ENCODE measurements at regions not wholly inside any gene's neighbourhood (a gene's known extent, or its start where the extent isn't known, plus 50 kb on each side); places are given as distances from the start of the nearest gene placed in this dataset.

DNA sequence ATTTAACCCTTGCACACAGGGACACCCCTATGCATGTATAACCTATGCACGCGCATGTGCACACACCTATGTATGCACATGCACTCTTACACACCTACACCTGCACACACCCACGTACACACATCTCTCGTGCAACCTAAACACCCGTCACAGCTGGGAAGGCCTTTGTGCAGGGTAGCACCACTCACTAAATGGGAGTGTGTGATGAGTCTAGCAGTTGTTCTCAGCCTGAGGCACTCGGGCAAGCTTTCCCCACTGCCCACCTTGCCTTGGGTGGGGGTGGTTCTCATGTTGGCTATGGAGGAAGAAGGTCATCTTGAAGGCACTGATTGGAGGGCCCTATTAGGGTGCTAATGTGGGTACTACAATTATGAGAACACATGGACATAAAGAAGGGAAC is 85.8 kb downstream of the DLL1 start (continued):
- TF ChIP-seq, protein P1, sequence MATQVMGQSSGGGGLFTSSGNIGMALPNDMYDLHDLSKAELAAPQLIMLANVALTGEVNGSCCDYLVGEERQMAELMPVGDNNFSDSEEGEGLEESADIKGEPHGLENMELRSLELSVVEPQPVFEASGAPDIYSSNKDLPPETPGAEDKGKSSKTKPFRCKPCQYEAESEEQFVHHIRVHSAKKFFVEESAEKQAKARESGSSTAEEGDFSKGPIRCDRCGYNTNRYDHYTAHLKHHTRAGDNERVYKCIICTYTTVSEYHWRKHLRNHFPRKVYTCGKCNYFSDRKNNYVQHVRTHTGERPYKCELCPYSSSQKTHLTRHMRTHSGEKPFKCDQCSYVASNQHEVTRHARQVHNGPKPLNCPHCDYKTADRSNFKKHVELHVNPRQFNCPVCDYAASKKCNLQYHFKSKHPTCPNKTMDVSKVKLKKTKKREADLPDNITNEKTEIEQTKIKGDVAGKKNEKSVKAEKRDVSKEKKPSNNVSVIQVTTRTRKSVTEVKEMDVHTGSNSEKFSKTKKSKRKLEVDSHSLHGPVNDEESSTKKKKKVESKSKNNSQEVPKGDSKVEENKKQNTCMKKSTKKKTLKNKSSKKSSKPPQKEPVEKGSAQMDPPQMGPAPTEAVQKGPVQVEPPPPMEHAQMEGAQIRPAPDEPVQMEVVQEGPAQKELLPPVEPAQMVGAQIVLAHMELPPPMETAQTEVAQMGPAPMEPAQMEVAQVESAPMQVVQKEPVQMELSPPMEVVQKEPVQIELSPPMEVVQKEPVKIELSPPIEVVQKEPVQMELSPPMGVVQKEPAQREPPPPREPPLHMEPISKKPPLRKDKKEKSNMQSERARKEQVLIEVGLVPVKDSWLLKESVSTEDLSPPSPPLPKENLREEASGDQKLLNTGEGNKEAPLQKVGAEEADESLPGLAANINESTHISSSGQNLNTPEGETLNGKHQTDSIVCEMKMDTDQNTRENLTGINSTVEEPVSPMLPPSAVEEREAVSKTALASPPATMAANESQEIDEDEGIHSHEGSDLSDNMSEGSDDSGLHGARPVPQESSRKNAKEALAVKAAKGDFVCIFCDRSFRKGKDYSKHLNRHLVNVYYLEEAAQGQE (IDR thresholded peaks at IDR 0.05; ENCODE audit: low read depth, low read length): no peak
- TF ChIP-seq TCF12 (IDR thresholded peaks at IDR 0.05) (no peak), EZH2phosphoT487 (IDR thresholded peaks at IDR 0.05; ENCODE audit: borderline replicate concordance, low read depth) (no peak)

- H3K27me3 ChIP-seq (ENCODE audit: insufficient read depth): no peaks in the 10 kb centered on the region
- H3F3A ChIP-seq (replicated peaks; ENCODE audit: insufficient read depth): no peaks in the 10 kb centered on the region
- ChIA-PET CTCF (no interaction called here), POLR2A (no interaction called here)
- H3K79me2 ChIP-seq (ENCODE audit: insufficient read depth): no peaks in the 10 kb centered on the region
- H2AFZ ChIP-seq (ENCODE audit: low read depth): no peak overlapping the region
- peak; percentile 25 for DNase-seq
- no peak overlapping the region for H3K4me3 ChIP-seq (ENCODE audit: low read depth in 2 of 2, low read length in 1 of 2)
- no peaks in the 10 kb centered on the region for H3K9me2 ChIP-seq
- no peak overlapping the region for H3K27ac ChIP-seq (ENCODE audit: low read depth in 2 of 2, low read length in 1 of 2)
- H3K4me1 ChIP-seq (ENCODE audit: control insufficient read depth in 1 of 2, insufficient read depth in 2 of 2, low read depth in 1 of 2, low read length in 1 of 2): peaks cover 0 to 9% of the 10 kb centered on the region in 2 experiments; a peak in 1 of 4 replicates
- 48% methylated on average over 6 of the region's 6 CpGs for WGBS (ENCODE audit: low lambda C conversion rate)
- no peak overlapping the region for H3K9ac ChIP-seq
- H3K4me2 ChIP-seq: no peak overlapping the region
- H3K9me3 ChIP-seq: no peaks in the 10 kb centered on the region
- TF ChIP-seq CHD2 (IDR thresholded peaks at IDR 0.05; ENCODE audit: low read length, partially characterized antibody) (no peak), MEF2A (IDR thresholded peaks at IDR 0.05; ENCODE audit: borderline replicate concordance, low read depth) (no peak), POLR2AphosphoS5 (IDR thresholded peaks at IDR 0.05; ENCODE audit: low read depth, low read length) (no peak), USF2 (IDR thresholded peaks at IDR 0.05; ENCODE audit: borderline replicate concordance, low read depth, low read length) (no peak), TCF12 (IDR thresholded peaks at IDR 0.05) (no peak), PBX3 (IDR thresholded peaks at IDR 0.05) (no peak)
- TF ChIP-seq, protein P1 (IDR thresholded peaks at IDR 0.05; ENCODE audit: low read depth, low read length): no peak
- TF ChIP-seq, protein P2, sequence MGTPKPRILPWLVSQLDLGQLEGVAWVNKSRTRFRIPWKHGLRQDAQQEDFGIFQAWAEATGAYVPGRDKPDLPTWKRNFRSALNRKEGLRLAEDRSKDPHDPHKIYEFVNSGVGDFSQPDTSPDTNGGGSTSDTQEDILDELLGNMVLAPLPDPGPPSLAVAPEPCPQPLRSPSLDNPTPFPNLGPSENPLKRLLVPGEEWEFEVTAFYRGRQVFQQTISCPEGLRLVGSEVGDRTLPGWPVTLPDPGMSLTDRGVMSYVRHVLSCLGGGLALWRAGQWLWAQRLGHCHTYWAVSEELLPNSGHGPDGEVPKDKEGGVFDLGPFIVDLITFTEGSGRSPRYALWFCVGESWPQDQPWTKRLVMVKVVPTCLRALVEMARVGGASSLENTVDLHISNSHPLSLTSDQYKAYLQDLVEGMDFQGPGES (IDR thresholded peaks at IDR 0.05; ENCODE audit: low read depth, low read length): no peak
- H4K20me1 ChIP-seq (ENCODE audit: insufficient read depth): no peaks in the 10 kb centered on the region
- H3K36me3 ChIP-seq (replicated peaks in 1 of 2; ENCODE audit: control insufficient read depth in 1 of 2, insufficient read depth in 2 of 2, low read length in 1 of 2): no peaks in the 10 kb centered on the region
Measured at GRCh38 chr6:170203212-170203611, 87.7 kb downstream of the DLL1 start.

Measured in SK-N-SH (cell line).